HG03565 (cell line): ENCODE measurements at regions not wholly inside any gene's neighbourhood (a gene's known extent, or its start where the extent isn't known, plus 50 kb on each side); places are given as distances from the start of the nearest gene placed in this dataset.
"Not testable (repeated sequence)": the region's sequence is repeated elsewhere in the genome, so short reads cannot be mapped to it uniquely, and the experiment has no call there.

Experiments used
- ATAC-seq: cut with Tn5 transposase; IDR thresholded peaks from one replicate; pipeline ENCODE4 v1.9.1; 2021; ENCODE audit warnings: mild to moderate bottlenecking, moderate library complexity; ENCODE audit not compliant: unreplicated experiment

GRCh38 chr10:2895594-2896196, 171.7 kb upstream of the PFKP start:
- ATAC-seq: no peak

DNA sequence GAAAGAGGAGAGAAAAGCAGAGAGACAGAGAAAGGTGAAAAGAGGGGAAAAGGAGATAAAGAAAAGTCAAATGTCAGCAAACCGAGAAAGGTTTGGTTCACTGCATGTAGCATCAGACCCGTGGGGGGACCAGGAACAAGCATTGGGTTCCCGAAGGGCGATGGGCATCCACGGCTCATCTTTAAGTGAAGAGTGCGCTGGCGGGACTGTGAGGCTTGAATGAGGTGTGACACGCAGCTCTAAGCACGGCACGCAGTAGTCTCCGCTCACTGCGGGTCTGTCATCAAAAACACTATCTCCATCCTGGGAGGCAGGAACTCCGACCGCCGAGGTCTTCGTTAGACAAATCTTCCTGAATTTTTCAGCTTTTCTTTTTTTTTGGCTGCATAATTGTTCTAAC, 173.4 kb upstream of the PFKP start:
- no peak for ATAC-seq

GRCh38 chr10:2893158-2893845, 174.0 kb upstream of the PFKP start:
- no peak for ATAC-seq

DNA sequence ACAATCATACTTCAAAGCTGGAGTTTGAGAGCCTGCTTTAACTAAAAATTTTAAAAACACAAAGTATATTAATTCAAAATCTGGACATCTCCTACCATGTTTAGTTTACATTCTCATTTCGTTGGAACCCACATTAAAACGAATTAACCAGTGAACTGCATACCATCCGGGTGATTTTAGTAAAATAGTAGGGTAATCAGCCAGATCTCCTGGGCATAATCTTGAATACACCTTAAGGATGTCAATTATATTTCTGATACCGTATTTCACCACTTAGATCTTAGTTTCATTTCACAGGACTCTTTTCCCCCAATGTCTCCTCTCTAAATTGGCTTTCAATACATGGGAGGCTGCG, 175.6 kb upstream of the PFKP start:
- ATAC-seq: no peak

DNA sequence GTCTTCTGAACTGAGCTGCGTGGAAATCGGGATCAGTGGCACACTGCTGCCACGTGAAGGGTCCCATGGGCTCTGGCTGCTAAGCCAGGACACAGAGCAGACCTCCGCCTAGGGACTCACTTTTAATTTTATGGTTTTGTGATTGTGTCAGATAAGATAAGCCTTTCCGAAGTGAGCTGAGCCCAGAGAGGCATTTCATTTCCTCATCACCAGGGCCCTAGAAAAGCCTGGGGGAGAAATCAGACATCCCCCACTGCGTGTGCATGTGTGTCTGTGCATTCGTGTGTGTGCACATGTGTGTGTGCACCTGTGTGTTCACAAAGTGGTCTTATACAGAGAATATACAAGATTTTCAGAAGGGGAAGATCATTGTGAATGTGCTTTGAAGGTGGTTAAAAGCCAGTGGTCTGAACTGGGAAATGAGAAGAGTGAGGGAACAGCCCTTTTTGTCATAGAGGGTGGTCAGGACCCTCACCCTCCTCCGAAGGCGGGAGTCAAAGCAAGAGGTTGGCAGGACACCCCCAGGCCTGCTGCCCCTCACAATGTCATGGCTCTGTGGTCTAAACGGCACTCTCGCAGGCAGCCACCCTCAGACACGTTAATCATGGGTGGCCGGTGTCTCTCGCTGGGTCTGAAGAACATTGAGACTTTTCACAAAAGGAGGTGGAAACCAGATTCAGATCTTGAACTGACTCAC, 176.1 kb upstream of the PFKP start:
- no peak for ATAC-seq

DNA sequence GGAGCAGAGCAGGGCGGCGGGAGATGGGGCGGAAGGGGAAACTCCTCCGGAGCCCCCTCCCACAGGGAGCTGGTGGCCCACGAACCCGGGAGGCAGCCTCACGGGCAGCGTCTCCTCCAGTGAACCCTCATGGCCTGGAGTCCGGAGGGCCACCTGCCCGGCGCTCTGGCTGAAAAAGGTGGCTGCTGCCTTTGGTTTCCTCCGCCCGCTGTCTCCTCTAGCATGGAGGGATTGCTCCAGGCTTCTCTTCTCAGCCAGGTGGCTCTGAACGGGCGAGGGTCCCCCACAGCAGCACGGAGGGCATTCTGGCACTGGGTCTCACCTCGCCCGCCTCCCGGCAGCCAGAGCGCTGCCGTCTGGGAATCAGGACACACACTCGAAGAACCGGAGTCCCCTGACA, 177.3 kb upstream of the PFKP start:
- ATAC-seq: no peak

DNA sequence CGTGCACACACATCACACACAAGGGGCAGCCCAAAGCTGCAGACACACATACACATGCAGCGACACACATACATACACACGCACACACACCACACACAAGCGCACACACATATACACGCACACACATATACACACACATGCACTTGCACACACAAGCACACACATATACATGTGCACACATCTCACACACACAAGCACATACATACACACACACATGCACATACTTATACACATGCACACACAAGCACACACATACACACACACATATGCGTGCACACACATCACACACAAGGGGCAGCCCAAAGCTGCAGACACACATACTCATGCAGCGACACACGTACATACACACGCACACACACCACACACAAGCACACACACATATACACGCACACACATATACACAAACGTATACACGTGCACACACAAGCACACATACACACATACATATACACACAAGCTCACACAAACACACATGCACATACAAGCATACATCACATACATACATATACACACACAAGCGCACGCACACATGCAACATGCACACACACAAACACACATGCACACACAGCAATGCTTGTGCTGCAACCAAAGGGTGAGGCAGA, 178.8 kb upstream of the PFKP start:
- no peak for ATAC-seq

GRCh38 chr10:2887391-2888070, 179.8 kb upstream of the PFKP start:
- ATAC-seq: no peak

- ATAC-seq: no peak
Observed at GRCh38 chr10:2886662-2887061, 180.7 kb upstream of the PFKP start.

DNA sequence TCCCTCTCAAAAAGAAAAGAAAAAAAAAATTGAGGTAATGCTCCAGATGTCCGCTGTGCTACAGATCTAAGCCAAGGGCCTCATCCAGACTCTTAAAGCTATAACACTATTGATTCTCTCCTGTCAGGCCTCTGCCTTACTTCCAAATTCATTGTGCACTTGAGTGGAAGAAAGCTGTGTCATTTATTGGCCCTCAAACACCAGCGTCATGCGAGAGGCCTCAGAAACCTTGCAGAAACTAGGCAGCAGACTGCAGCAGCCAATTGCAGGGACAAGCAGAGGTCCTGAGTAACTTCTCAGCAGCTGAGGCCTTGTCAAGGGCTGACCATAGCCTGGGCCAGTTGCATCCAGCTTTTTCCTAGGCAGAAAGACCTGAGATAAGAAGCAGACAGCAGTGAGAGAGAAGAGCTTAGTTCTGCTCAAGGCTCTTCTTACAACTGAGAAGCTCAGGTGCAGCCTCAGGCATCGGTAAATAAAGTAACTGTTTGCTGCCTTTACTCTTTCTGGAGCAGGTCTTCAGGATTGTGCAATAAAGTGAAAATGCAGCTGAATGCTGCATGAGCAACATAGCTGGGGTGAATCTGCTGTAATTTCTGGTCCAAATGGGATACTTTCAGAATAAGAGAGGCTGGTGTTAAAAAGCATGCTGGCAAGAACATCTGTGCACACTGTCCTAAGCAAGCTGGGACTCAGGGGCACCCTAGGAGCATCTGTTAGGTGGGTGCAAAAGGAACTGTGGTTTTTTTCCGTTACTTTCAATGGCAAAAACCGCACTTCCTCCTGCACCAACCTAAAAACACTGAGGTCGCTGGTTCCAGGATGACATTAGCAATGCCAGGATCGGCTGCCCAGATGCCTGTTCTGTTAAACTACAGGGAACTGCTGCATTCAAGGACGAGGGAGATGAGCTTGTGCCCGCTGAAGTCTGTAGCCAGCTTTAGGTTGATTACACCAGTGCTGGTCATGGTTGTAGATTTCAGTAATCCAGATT, 181.8 kb upstream of the PFKP start:
- no peak for ATAC-seq

- ATAC-seq: not testable (repeated sequence)
Observed at GRCh38 chr10:2883983-2884540, 183.3 kb upstream of the PFKP start.

DNA sequence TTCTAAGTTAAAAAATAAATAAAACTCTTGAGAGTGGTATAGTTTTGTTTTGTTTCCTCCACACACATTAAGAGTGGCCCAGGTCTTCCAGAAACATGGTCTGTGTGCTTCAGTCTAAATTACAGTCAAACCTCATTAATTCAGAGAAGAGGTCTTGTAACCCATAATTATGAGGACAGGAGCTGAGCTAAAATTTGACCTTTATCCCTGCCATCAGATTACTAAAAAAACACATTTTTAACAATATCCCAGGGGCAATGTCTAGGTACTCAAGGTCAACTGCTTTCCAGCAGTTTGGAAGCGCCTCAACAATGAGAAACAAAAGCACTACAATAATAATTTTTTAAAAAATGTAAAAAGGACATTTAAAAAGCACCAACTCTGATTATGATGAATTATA, 184.1 kb upstream of the PFKP start:
- ATAC-seq: no peak

DNA sequence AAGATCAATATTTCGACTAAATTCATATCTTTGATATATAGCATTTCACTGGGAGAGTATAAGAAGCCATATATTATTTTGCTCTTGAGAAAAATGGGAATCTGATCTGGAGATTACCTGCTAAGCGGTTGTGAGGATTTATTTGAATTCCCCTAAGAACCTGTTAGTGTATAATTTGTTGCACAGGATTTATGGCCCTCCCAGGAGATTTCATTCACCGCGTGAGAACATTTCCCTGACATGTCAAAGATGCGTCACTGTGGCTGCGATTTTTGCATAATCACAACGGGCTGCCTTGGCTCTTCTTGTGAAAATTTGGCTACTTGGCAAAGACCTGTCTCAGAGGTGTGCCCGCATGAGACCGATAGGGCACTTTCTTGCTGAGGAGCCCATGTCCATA, 184.7 kb upstream of the PFKP start:
- ATAC-seq: no peak

DNA sequence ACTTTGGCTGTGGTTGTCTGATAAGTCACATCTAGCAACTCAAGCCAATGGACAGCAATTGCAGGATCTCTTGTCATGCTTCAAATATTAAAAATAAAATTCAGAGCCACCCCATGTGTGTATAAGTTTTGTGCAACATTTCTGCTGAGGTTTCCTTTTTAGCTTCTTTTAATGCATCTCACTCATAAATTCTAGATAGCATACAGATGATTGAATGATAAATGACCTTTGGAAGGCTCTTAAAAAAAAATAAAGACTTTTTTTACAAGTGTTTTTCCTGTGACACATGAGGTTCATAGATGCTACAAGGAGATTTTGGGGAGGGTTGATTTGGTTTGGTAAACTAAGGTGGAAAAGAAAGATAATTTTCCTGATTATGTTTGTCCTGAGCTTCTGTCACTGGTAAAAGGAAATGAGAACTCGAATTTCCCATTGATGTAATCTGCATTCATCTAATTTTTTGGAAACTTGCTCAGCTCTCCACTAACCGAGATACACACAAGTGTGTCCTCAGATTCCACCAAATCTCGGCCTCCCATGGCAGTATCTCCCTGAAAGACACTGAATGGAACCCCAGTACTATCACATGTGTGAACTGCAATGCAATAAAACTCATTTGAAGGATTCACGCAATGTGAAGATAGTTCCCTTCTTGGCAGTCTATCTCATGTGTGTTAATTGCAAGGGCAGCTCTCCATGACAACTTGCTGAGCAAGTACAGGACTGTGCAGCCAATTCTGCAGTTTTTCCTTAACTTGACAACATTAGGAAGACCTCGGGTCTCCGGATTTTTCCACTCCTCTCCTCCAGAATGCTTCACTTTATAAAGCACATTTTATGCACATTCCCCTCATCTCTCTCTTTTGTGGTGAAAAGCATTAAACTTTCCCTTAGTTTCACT, 185.4 kb upstream of the PFKP start:
- ATAC-seq: no peak

DNA sequence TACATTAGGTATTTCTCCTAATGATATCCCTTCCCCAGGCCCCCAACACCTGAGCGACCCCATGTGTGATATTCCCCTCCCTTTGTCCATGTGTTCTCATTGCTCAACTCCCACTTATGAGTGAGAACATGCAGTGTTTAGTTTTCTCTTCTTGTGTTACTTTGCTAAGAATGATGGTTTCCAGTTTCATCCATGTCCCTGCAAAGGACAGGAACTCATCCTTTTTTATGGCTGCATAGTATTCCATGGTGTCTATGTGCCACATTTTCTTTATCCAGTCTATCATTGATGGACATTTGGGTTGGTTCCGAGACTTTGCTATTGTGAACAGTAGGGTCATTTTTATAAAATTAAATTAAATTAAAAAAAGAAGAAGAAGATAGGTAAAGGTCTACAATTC, 187.3 kb upstream of the PFKP start:
- not testable (repeated sequence) for ATAC-seq

- ATAC-seq: no peak
Observed at GRCh38 chr10:2878818-2879217, 188.5 kb upstream of the PFKP start.

- ATAC-seq: no peak
Observed at GRCh38 chr10:2876032-2876431, 191.3 kb upstream of the PFKP start.

DNA sequence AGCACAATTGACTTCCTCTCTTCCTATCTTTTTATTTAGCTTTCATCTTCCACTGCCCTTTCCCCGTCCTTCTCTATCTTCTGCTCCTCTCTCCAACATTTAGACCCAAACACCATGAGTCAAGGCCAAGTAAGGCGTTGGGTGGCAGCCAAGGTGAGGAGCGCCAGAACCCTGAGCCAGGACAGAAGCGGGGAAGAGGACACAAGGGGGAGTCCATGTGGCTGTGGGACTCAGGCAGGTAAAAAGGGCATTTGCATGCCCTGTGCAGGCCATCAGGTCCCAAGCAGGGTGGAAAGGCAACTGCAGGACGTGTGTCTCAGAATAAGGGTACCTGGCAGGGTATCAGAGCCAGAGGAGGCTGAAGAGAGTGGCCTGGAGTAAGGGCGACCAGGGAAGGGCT, 192.4 kb upstream of the PFKP start:
- ATAC-seq: no peak

- no peak for ATAC-seq
Observed at GRCh38 chr10:2873769-2874168, 193.6 kb upstream of the PFKP start.
